RKO (cell line): ENCODE measurements at regions not wholly inside any gene's neighbourhood (a gene's known extent, or its start where the extent isn't known, plus 50 kb on each side); places are given as distances from the start of the nearest gene placed in this dataset.
"Not testable (repeated sequence)": the region's sequence is repeated elsewhere in the genome, so short reads cannot be mapped to it uniquely, and the experiment has no call there.

Source experiments
- DNase-seq: peaks from one replicate; pipeline ENCODE4 v3.0.0-alpha.2; 2016; ENCODE audit warnings: low spot score

DNA sequence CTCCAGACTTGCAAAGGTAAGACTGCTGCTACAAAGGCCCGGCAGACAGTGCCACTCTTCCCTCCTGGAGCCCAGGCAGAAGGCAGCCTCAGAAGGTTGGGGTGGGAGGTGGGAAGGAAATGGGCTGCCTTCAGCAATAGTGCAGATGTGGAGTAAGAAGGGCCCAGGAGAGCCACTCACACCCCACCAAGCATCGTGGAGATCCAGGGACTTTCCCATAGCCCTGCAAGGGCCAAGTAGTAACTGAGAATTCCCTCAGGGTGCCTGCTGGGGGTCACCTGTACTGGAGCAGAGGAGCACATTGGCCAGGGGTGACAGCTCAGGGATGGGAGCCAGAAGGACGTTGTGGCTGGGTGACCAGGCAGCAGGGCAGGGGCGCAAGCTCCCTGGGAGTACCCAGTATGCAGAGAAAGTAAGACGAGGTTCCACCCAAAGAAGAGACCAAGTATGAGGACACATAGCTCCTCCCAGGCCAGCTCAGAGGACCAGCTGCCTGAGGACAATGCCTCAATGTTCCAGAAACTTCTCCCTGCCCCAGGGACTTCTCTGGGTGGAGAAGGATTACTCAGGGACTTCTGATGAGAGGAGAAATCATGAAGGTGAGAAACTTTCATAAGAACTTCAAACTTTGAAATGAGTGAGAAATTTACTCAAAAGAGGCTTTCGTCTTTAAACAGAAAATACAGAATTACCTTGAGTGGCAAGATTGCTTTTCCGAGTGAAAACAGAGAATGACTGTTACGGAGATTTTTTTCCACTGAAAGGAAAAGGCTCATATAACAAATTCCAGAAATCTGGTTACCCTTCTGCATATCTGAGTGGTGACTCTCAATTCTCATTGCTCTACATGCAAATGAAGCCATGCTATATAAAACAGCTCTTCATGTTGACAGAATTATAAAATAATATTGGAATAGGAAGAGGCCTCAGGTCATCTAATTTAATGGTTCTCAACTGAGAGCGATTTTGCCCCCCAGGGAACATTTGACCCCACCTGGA, 87.9 kb upstream of the TRIO start:
- DNase-seq: no peak

DNA sequence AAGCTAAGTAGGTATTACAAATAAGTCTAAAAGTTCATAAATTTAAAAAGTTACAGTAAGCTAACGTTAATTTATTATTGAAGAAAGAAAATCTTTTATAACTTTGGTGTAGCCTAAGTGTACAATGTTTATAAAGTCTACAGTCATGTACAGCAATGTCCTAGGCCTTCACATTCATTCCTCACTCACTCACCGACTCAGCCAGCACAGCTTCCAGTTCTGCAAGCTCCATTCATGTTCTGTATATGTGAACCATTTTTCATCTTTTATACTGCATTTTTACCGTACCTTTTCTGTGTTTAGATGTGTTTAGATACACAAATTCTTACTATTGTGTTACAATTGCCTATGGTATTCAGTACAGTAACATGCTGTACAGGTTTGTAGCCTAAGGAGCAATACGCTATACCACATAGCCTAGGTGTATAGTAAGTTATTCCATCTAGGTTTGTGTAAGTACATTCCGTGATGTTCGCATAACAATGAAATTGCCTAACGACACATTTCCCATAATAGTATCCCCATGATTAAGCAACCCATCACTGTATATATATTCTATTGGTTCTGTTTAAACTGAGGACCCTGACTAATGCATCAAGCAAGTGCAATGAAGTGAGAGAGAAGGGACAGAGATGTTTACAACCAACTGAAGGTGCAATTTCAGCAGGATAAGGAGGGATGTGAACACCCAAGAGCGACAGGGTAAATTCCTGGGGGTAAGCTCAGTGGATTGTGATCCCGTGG, 88.9 kb upstream of the TRIO start:
- no peak for DNase-seq

DNA sequence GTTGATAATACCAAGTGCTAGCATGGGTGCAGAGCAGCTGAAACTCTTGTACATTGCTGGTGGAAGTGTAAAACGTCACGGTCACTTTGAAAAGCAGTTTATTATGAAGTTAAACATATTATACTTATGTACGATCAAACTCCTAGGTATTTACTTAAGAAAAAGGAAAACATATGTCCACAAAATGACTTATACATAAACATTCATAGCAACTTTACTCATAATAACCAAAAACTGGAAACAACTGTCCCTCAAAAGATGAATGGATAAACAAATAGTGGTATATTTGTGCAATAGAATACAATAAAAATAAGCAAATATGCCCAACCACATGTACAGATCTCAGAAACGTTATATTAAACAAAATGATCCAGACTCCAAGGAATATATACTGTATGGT, 92.3 kb upstream of the TRIO start:
- no peak for DNase-seq

DNA sequence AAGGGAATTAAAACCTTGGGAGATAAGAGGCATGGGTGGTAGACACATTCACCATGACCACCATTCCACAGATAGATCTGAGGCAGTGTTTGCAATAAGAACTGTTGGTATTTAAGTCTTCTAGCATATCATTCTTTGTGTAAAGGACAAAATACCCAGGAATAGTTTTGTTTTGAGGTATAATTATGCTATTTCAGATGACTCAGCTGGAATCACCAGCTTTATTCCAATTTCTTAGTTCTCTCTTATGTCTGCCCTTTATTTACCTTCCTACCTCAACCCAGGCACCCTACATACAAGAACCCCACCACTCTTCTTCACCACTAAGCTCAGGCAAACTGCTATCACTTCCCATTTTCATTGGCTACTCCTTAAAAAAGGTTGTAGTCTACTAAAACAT, 94.7 kb upstream of the TRIO start:
- DNase-seq: no peak

DNA sequence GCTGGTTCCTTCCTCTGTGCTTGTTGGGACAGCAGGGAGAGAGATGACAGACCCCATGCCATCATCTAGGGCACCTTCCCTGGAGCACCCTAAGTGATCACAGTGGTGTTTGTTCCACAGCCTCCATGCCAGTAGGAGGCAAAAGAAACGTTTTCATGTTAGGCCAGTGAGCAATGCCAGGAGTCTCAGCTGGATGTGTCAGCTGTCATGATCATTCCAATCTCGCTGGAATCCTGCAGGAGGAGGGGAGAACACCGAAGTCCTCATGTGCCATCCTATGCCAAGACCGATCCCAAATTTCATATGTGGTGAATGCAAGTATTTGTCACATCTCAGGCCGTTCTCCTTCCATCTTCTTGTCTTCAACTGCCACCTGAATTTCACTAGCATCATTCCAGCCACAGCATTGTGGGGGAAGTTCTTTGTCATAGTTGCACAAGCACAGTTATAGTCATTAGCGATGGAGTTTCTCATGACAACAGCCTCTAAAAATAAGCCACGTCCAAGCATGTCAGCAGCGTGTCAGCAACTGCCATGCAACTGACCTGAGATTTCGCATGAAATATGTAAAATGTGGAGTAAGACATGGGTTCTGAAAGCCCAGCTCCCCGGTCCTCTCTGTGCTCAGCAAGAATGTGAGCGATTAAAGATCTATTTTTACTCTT, 97.2 kb upstream of the DNAH5 start:
- no peak for DNase-seq

DNA sequence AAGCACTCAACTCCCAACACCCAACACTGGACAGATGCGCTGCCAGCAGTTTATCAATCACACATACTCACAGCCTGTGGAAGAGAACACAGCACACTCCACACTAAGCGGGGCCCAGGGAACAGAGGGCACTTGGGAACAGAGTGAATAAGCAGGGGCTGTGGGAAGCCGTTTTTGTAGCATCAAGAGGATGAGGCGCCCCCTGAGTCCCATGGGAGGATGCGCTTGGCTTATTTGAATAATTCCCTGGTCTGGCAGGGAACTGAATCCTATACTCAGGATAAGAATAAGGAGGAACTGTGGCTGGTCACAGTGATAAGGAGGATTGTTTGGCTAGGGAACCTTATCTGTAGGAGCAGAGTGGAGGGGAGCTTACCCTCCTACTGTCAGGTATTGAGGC, 96.1 kb upstream of the DNAH5 start:
- DNase-seq: no peak

DNA sequence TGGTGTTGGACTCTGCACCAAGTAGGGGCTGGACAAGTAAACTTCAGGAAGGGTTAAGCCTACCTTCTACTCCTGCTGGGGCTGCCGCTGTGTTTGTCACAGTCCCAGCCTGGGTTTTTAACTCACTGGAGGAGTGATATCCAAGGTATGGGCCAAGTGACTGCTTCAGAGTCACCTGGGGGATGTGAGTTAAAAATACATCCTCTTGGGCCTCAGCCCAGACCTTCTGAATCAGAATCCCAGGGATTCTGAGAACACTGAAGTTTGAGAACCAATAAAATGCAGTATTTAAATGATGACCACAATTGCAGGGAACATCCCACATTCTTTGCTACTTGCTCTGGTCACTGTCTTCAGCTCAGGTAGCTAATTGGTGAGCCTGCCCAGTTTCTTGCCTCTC, 95.1 kb upstream of the DNAH5 start:
- DNase-seq: no peak

DNA sequence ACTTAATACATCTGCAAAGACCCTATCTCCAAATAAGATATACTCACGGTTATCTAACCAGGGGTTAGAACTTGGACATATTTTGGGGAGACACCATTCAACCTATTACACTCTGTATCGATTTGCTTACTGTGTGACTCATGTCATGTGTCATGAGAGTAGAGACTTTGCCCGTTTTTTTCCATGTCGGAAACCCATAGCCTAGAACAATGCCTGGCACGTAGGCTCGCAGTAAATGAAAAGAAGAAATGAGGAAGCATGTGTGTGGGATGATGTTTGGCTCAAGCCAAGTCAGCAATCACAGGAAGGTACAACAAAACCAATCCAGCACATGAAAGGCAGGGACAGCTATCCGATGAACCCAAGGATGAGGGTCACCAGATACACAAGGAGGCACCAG, 94.6 kb upstream of the DNAH5 start:
- no peak for DNase-seq

DNA sequence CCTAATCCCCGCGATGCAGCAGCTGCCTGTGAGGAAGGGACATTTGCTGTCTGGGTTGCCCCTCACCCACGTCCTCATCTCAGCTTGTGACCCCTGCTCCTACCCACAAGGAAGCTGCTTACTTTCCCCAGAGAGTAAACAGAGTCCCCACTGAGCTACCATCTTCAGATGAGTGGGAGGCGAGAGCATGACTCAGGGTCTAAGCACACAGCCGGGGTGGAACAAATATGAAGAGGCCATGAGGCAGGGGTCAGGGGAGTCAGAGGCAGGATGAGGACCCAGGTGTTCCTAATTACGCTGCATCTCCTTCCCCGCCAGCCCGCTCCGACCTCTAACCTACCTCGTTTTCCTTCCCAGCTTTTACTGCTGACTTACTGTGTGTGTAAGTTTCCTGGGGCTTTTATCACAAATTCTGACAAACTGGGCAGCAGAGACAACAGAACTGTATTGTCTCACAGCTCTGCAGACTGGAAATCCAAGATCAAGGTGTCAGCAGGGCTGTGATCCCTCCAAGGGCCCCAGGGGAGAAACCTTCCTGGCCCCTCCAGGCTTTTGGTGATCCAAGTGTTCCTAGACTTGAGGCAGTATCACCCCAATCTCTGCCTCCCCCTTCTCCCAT, 94.0 kb upstream of the DNAH5 start:
- peak; percentile 34 for DNase-seq

DNA sequence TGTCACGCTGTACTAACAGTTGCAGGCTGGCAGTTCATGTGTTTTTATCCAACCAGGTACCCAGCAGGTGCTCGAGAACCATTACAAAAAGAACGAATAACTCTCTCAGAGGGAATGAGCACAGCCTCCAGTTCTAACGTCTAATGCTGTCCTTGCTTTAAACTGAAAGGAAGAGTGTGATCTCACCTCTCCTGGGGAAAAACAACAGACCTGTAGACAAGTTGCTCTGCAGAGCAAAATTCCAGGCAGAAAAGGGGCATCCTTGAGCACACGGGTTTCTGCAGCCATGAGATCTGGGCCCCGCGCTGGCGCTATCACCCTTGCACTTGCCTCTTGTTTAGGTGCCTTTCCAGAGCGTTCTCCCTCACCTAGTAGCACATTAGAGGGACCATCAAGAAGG, 92.5 kb upstream of the DNAH5 start:
- DNase-seq: no peak

DNA sequence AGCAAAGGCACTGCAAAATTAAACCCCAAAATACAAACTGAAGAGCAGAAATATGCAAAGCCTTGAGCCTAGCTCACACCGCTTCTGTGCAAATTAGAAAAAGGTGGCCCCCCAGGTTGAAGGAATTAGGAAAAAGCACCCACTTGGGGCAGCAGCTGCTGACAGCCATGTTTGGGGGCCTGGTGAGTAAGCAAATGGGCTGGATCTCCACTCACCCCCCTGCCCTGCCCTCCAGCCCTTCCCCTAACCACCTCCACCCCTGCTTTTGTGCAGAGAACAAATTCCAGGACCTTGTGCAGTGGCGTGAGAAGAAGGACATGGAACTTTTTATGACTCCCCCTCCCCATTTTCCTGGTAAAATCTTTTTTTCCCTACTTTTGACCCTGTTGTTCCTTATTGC, 92.0 kb upstream of the DNAH5 start:
- DNase-seq: no peak

DNA sequence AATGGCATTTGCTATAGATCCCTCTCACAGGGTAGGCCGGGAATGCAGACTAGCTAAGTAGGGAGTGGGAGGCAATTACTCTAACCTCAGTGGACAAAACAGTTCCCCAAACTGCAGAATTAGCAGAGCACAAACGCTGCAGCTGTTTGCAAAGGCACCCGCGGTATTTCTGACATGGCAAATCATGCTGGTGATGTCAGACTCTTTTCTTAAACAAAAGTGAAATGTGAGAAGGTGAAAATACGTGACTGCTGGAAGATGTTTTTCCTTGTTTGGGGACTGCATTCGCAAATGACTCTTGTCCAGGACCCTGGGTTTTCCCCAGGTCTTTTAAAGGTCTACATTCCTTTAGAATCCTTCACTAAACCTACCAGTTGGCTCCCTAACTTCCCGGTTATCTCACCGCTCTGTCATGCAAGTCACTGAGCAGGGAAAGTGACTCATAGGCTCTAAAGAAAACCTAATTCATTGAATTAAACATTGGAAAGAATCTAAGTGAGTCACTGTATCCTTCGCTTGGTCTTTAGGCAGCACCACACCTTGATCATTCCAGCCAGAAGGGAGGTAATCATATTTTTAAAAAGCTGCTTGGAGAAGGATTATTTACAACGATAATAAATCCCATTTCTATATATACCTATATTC, 91.5 kb upstream of the DNAH5 start:
- peak; percentile 95 for DNase-seq

DNA sequence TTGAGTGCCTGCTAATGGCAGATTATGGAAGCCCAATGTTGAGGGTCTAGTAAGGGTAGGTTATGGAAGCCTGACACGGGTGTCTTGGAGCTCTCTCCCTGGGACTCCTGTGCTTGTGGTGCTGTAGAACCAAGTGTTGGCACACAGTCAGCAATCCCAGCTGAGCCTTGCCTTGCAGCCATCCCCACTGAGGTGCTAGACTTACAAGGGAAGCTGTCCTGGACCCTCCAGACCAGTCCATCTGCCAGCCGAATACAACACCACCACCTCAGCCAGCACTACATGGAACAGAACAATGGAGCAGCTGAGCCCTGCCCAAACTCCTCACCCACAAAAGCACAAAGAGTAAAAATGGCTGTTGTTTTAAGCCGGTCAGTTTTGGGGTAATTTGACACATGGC, 90.5 kb upstream of the DNAH5 start:
- DNase-seq: no peak

DNA sequence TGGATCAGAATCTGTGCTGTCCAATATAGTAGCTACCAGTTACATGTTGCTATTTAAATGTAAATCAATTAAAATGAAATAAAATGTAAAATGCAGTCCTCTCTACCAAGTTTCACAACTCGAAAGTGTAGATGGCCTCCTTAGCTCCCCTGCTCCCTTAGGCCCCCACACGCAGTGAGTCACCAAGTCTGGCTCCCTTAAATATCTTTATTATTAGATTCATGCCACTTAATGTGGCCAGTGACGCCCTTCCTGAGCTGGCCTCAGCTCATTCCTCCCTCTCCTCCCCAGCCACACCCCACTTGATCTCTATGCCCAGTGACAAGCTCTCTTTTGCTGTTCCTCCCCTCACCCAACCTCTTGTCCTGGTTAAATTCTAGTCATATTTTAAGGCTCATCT, 88.4 kb upstream of the DNAH5 start:
- DNase-seq: no peak

DNA sequence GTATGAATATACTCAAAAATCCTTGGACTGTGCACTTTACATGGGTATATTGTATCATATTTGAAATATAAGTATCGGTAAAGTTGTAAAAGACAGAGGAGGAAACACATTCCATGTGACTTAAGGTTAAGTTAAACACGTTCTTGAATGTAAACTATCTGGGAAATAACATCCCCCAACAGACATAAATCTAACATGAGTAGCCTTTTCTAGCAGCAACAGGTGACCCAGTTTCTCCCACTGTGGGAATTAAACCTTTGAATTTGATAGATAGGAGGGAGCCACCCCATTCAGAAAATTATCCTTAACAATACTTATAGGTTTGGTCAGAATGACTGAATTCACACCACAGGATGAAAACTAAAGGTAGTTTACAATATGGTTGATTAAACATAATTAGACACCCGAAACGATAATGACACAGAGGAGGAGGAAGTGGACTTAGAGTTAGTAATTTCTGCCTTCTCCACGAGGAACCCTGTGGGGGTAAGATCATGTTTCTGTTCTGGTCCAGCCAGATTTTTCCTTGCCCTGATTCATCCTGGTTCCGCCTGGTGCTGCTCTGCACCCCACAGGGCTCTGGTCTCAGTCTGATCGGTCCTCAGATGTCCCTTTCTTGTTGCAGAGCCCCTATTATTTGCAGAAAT, 84.6 kb upstream of the DNAH5 start:
- DNase-seq: no peak

DNA sequence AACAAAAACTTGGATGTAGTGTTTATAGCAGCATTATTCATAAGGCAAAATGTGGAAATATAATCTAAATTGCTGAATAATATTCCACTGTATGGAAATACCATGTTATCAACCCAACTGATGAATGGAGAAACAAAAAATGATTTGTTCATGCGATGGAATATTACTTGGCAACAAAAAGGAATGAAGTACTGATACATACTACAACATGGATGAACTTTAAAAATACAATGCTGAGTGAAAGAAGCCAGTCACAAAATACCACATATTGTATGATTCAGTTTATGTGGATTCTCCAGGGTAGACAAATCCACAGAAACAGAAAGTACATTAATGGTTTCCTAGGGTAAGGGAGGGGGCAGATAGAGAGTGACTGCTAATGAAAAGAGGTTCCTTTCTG, 83.7 kb upstream of the DNAH5 start:
- no peak for DNase-seq

DNA sequence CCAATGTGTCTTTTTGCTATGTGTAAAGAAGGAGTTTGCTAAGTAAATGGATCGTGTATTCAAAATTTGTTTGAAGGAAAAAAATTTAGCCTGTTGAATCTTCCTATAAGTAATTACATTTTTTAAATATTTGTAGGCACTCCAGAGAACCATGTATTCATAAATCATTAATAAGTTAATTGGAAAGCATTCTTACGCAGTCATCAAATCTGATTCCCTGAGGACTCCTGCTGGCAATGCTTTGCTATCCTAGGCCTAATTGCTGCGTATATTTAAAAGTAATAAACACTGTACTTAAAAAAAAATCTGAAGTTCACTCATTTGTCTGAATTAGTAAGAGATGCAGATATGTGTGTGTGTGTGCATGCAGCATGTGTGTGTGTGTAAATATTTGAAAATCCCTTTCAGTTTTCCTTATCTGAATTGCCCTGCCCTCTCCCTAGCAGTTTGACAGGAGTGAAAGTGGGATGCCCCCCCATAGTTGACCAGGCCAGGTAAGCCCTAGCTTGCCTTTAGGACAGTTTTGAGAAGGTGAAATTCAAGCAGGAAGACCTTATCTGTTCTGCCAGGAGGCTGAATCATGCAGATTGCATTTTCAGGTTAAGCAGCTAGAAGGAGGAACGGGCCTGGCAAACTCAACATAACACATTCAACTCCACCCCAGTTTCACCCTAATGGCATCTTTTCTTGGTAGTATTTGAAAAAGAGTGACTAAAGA, 81.2 kb upstream of the DNAH5 start:
- no peak for DNase-seq

DNA sequence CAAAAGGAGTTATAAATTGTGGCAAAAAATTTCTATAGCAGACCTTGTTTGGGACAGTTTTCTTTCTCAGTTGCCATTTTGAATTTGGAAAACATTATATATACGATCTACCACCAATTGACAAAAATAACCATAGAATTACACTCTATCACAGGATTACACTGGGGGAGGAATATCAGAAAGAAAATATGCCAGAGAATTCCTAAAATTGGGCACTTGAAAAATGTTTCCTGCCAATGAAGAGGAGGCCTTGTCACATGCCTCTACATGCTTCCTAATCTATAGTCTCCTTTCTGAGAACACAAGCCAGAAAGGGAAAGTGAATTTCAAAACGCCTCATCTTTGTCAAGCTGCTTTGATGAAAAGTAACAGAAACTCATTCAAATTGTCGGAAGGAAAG, 78.5 kb upstream of the DNAH5 start:
- no peak for DNase-seq

DNA sequence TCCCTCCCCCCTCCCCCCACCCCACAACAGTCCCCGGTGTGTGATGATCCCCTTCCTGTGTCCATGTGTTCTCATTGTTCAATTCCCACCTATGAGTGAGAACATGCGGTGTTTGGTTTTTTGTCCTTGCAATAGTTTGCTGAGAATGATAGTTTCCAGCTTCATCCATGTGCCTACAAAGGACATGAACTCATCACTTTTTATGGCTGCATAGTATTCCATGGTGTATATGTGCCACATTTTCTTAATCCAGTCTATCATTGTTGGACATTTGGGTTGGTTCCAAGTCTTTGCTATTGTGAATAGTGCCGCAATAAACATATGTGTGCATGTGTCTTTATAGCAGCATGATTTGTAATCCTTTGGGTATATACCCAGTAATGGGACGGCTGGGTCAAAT, 76.5 kb upstream of the DNAH5 start:
- not testable (repeated sequence) for DNase-seq

DNA sequence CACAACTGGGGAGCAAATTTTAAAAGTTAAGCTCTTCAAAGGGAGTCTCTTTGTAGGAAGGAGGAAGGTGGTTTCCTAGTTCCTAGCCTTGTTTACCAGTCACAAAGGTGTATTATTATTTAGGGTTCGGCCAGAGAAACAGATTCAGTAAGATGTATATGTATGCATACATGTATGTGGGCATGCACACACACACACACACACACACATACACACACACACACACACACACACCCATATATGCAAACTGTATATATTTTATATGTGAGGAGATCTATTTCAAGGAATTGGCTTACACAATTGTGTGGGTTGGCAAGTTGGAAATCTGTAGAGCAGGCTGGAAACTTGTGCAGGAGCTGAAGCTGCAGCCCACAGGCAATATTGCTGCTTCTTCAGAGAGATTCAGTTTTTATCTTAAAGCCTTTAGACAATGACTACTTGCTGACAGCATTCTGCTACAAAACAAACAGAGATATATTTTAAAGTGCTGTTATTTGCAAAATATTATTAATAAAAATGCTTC, 75.3 kb upstream of the DNAH5 start:
- DNase-seq: no peak
